ENCODE measurements at regions not wholly inside any gene's neighbourhood (a gene's known extent, or its start where the extent isn't known, plus 50 kb on each side); places are given as distances from the start of the nearest gene placed in this dataset.

GRCh38 chr18:71729611-71730010, 814.5 kb downstream of the CBLN2 start:
- TF ChIP-seq CEBPB (IDR thresholded peaks at IDR 0.05) (no peak), CREB1 (IDR thresholded peaks at IDR 0.05; ENCODE audit: low read depth) (no peak), EP300 (IDR thresholded peaks at IDR 0.05; ENCODE audit: borderline replicate concordance) (no peak), RAD21 (IDR thresholded peaks at IDR 0.05; ENCODE audit: low read depth) (no peak), TAF1 (IDR thresholded peaks at IDR 0.05; ENCODE audit: low read depth) (no peak), REST (IDR thresholded peaks at IDR 0.05; ENCODE audit: low read depth) (no peak), FOXM1 (IDR thresholded peaks at IDR 0.05; ENCODE audit: borderline replicate concordance, low read depth) (no peak)
- TF ChIP-seq, protein P1, sequence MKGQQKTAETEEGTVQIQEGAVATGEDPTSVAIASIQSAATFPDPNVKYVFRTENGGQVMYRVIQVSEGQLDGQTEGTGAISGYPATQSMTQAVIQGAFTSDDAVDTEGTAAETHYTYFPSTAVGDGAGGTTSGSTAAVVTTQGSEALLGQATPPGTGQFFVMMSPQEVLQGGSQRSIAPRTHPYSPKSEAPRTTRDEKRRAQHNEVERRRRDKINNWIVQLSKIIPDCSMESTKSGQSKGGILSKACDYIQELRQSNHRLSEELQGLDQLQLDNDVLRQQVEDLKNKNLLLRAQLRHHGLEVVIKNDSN (IDR thresholded peaks at IDR 0.05) = no peak

DNA sequence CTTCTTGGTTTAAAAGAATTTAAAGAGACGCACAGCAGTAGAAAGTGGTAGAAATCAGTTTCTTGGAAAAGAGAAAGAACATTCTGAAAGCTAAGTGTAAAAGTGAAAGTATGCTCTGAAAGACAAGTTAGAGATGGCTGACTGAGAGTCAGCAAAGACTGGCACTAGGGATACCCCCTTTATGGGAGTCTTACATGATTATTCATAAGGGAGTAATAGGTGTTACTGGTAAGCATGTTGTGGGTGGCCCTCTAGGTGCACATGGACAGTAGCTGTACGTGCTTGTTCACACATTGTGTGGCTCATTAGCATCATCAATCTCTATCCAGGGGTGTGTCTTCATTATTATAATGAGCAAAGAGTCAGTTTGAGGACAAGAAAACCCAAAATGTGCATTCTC, 816.2 kb downstream of the CBLN2 start:
- TF ChIP-seq EP300 (IDR thresholded peaks at IDR 0.05; ENCODE audit: borderline replicate concordance) (no peak), TEAD4 (IDR thresholded peaks at IDR 0.05) (no peak), ZBTB7A (IDR thresholded peaks at IDR 0.05; ENCODE audit: low read depth) (no peak), FOXM1 (IDR thresholded peaks at IDR 0.05; ENCODE audit: borderline replicate concordance, low read depth) (no peak), CEBPB (IDR thresholded peaks at IDR 0.05) (no peak), YY1 (IDR thresholded peaks at IDR 0.05; ENCODE audit: low read depth) (no peak), CREB1 (IDR thresholded peaks at IDR 0.05; ENCODE audit: low read depth) (no peak)
- TF ChIP-seq, protein P1 (IDR thresholded peaks at IDR 0.05) = no peak

GRCh38 chr18:71725256-71725655, 818.9 kb downstream of the CBLN2 start:
- no peak for TF ChIP-seq YY1 (IDR thresholded peaks at IDR 0.05; ENCODE audit: low read depth)
- TF ChIP-seq ZBTB7A (IDR thresholded peaks at IDR 0.05; ENCODE audit: low read depth) = no peak
- TF ChIP-seq CREB1 (IDR thresholded peaks at IDR 0.05; ENCODE audit: low read depth) = no peak
- no peak for TF ChIP-seq MAX (IDR thresholded peaks at IDR 0.05)
- TF ChIP-seq TEAD4 (IDR thresholded peaks at IDR 0.05) = no peak

DNA sequence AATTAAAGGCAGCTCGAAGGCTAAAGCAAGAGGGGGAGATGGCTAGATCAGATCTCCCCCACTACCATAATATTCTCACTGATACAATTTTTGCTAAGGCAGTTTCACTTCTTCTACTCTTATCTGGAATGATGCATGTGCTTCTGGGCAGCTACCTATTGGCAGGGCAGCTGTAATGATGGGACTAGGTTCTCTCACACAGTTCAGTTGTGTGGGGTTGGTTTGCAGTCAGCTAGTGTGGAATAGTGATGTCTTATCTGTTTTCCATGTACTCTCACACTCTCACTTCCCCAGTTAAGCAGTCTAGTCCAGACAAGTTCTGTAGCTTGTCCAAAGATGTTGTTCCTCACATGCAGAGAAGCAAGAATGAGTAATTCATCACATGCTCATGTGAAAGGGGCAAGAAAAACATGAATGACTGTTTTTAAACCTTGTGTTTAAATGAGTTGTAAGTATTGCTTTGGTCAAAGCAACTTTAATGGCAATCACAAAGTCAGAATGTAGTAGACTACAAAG, 836.1 kb downstream of the CBLN2 start:
- no peak for TF ChIP-seq TCF12 (IDR thresholded peaks at IDR 0.05; ENCODE audit: low read depth)
- TF ChIP-seq, protein P1 (IDR thresholded peaks at IDR 0.05) = no peak
- TF ChIP-seq CREB1 (IDR thresholded peaks at IDR 0.05; ENCODE audit: low read depth) = no peak
- no peak for TF ChIP-seq TEAD4 (IDR thresholded peaks at IDR 0.05)
- no peak for TF ChIP-seq FOXM1 (IDR thresholded peaks at IDR 0.05; ENCODE audit: borderline replicate concordance, low read depth)
- no peak for TF ChIP-seq TAF1 (IDR thresholded peaks at IDR 0.05; ENCODE audit: low read depth)
- TF ChIP-seq RAD21 (IDR thresholded peaks at IDR 0.05; ENCODE audit: low read depth) = no peak
- no peak for TF ChIP-seq ZBTB7A (IDR thresholded peaks at IDR 0.05; ENCODE audit: low read depth)
- TF ChIP-seq EP300 (IDR thresholded peaks at IDR 0.05; ENCODE audit: borderline replicate concordance) = no peak

- TF ChIP-seq EGR1 (IDR thresholded peaks at IDR 0.05) (no peak), RAD21 (IDR thresholded peaks at IDR 0.05; ENCODE audit: low read depth) (no peak), CREB1 (IDR thresholded peaks at IDR 0.05; ENCODE audit: low read depth) (no peak), TAF1 (IDR thresholded peaks at IDR 0.05; ENCODE audit: low read depth) (no peak), FOXM1 (IDR thresholded peaks at IDR 0.05; ENCODE audit: borderline replicate concordance, low read depth) (no peak), MAX (IDR thresholded peaks at IDR 0.05) (no peak), YY1 (IDR thresholded peaks at IDR 0.05; ENCODE audit: low read depth) (no peak), EP300 (IDR thresholded peaks at IDR 0.05; ENCODE audit: borderline replicate concordance) (no peak), NFIC (IDR thresholded peaks at IDR 0.05) (no peak)
- TF ChIP-seq, protein P1 (IDR thresholded peaks at IDR 0.05) = no peak
Observed at GRCh38 chr18:71707400-71707799, 836.7 kb downstream of the CBLN2 start.

GRCh38 chr18:71689416-71690160, 854.6 kb downstream of the CBLN2 start:
- TF ChIP-seq FOXM1 (IDR thresholded peaks at IDR 0.05; ENCODE audit: borderline replicate concordance, low read depth) = no peak
- no peak for TF ChIP-seq CEBPB (IDR thresholded peaks at IDR 0.05)
- no peak for TF ChIP-seq TAF1 (IDR thresholded peaks at IDR 0.05; ENCODE audit: low read depth)
- no peak for TF ChIP-seq MAX (IDR thresholded peaks at IDR 0.05)
- no peak for TF ChIP-seq NFIC (IDR thresholded peaks at IDR 0.05)
- TF ChIP-seq TEAD4 (IDR thresholded peaks at IDR 0.05) = no peak
- no peak for TF ChIP-seq YY1 (IDR thresholded peaks at IDR 0.05; ENCODE audit: low read depth)
- no peak for TF ChIP-seq EP300 (IDR thresholded peaks at IDR 0.05; ENCODE audit: borderline replicate concordance)
- TF ChIP-seq, protein P1 (IDR thresholded peaks at IDR 0.05) = no peak
- TF ChIP-seq EGR1 (IDR thresholded peaks at IDR 0.05) = no peak
- no peak for TF ChIP-seq TCF12 (IDR thresholded peaks at IDR 0.05; ENCODE audit: low read depth)
- no peak for TF ChIP-seq RAD21 (IDR thresholded peaks at IDR 0.05; ENCODE audit: low read depth)

Data from Ishikawa (cell line).